ENCODE measurements at regions not wholly inside any gene's neighbourhood (a gene's known extent, or its start where the extent isn't known, plus 50 kb on each side); places are given as distances from the start of the nearest gene placed in this dataset.
"Not testable (repeated sequence)": the region's sequence is repeated elsewhere in the genome, so short reads cannot be mapped to it uniquely, and the experiment has no call there.

DNA sequence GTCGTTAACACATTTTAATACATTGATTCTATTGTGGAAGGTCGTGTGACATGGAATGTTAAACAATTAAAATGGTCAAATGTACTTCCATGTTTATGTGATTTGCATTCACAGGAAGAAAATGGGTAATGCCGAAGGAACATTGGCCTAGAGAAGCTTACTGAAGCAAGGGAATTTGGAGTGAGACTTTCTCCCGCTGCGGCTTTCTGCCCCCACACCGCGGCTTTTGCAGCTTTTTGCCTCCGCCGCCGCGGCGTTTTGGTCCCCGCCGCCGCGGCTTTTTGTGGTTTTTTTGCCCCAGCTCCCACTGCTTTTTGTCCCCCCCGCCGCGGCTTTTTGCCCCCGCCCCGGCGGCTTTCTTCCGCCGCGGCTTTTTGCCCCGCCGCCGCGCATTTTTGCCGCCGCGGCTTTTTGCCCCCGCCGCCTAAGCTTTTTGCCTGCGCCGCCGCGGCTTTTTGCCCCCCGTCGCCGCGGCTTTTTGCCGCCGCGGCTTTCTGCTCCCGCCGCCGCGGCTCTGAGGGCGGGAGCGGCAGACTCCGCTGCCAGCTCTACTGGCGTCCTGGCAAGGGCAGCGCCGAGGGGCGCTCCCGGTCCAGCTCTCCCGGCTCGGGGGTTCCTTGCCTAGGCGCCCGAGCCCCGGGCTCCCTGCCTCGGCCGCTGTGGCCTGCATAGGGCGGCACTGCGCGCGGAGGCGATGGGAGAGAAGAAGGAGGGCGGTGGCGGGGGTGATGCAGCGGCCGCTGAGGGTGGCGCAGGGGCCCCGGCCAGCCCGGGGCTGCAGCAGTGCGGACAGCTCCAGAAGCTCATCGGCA is 225.5 kb upstream of the VKORC1L1 start:
- TF ChIP-seq, protein P1, sequence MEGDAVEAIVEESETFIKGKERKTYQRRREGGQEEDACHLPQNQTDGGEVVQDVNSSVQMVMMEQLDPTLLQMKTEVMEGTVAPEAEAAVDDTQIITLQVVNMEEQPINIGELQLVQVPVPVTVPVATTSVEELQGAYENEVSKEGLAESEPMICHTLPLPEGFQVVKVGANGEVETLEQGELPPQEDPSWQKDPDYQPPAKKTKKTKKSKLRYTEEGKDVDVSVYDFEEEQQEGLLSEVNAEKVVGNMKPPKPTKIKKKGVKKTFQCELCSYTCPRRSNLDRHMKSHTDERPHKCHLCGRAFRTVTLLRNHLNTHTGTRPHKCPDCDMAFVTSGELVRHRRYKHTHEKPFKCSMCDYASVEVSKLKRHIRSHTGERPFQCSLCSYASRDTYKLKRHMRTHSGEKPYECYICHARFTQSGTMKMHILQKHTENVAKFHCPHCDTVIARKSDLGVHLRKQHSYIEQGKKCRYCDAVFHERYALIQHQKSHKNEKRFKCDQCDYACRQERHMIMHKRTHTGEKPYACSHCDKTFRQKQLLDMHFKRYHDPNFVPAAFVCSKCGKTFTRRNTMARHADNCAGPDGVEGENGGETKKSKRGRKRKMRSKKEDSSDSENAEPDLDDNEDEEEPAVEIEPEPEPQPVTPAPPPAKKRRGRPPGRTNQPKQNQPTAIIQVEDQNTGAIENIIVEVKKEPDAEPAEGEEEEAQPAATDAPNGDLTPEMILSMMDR (IDR thresholded peaks at IDR 0.05): not testable (repeated sequence)
- TF ChIP-seq POLR2AphosphoS5, POLR2A (IDR thresholded peaks at IDR 0.05): not testable (repeated sequence)

Data from prostate gland (tissue), 2 donors.